Renal cortex interstitium (tissue), 11 donors: ENCODE measurements at regions not wholly inside any gene's neighbourhood (a gene's known extent, or its start where the extent isn't known, plus 50 kb on each side); places are given as distances from the start of the nearest gene placed in this dataset.
A peak's percentile ranks its signal among the peaks of the same experiment; 100 is the strongest.
"Not testable (repeated sequence)": the region's sequence is repeated elsewhere in the genome, so short reads cannot be mapped to it uniquely, and the experiment has no call there.

Source experiments
- DNase-seq, 11 donors: peaks; one replicate each; pipeline ENCODE4 v3.0.0-alpha.2; 2013; ENCODE audit warnings: low read depth in 9 of 11, low spot score in 4 of 11; ENCODE audit errors: extremely low read depth in 1 of 11

DNA sequence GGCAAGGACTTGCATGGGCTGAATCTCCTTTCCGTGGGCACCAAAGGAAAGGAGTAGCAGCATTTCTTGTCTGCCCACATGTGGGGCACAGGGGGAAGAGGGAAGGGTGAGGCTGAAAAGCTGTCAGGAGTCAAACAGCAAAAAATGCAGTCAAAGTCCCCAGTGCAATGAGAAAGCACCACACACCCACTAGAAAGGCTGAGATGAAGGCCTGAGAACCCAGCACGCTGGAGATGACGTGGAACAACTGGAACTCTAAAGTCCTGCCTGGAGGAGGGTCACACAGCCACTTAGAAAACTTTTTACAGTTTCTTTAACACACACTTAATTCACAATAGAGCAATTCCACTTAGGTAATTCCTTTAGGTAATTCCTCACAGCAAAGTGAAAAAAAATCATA lies 94.6 kb upstream of the IGFBPL1 start:
- no peak for DNase-seq

DNA sequence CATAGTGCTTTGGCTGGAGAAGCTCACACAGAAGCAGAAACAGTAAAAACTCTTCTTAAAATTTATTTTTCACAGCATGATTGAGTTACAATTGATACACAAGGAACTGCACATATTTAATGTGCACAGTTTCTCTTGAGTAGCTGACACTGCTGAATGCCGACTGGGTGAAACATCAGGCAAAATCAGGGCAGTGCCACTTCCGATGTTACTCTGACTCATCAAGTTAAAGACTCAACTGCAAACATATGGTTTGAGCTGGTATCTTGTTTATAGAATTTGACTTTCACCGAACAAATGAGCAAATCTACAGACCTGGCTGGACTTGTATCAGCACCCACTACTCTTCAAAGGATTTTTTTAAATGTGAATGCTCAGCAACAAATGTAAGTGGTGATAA lies 92.0 kb upstream of the IGFBPL1 start:
- DNase-seq: not testable (repeated sequence)

DNA sequence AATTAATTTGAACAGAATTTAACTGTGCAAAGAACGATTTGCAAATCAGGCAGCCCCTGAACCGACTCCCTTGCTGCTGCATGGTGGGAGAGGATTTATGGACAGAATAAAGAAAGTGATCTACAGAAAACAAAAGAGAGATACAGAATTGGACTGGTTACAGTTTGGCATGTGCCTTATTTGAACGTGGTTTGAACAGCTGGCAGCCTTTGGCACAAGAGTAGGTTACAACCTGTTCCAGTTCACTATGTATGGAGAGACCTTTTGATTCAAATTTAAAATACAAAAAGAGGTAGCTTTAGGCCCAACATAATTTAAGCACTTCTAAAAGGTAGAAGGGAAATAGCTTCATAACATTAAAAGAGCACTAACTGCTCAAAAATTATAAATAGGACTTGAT lies 90.8 kb upstream of the IGFBPL1 start:
- not testable (repeated sequence) for DNase-seq

DNA sequence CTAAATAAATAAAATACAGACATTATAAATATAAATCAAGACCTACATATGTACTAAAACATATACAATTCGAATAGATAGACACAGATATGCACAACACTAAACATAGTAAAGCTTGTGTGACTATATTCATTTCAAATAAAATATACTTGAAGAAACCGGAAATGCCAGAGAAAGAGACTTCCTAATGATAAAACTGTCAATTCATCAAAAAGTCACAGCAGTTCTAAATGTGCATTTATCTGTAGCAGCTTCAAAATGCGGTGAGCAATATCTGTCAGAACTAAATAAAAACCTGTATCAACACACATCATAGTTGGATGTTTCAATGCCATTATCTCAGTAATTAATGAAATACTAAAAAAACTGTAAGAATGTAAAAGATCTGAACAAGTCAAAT lies 86.1 kb upstream of the IGFBPL1 start:
- DNase-seq: not testable (repeated sequence)

DNA sequence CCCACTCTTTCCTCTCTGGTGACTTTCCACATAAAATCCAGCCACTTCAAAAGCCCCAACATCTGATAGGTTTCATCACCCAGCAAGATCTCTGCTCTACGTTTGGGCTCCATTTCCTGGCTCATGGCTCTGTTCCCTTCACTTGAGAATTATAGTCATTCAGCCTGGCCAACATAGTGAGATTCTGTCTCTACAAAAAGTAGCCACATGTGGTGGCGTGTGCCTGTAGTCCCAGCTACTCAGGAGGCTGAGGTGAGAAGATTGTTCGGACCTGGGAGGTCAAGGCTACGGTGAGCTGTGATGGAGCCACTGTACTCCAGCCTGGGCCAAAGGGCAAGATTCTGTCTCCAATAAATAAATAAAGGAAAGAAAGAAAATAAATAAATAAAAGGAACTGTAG lies 83.3 kb upstream of the IGFBPL1 start:
- DNase-seq: no peak

DNA sequence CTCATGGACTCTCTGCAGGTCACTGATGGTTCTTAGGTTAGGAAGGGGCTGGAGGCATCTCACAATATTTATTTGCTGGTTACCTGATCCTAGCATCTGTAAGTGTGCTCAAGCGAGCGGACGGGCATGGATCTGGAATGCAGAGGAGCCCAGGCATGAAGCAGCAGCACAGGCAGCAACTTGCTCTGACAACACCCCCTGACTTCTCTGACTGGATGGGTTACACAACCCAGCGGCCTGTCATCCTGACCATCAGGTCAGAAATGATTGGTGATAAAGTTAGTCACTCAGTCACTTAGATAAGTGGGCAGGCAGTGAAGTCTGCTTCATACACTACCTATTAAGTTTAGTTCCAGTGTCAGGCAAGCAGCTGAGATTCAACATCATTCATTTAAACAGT lies 75.9 kb upstream of the IGFBPL1 start:
- peak in 5 of 11 donors; percentile 29 to 60 (median 47) for DNase-seq

DNA sequence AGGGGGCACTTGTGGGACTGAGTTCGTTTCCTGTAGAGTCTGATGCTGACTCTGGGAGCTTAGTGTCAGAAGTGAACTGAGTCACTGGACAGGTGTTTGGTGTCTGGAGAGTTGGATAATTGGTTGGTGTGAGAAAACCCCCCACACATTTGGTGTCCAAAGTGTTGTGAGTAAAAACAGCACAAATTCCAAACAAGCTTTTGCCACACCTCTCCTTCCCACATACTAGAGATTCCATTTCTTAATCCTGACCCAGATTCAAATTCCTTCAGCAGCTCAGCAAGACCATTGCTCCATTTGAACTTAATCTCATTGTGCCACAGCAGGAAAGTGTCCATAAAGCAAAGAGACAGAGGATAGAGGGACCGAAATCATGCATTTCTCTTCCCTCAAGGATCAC lies 74.3 kb upstream of the IGFBPL1 start:
- not testable (repeated sequence) for DNase-seq

DNA sequence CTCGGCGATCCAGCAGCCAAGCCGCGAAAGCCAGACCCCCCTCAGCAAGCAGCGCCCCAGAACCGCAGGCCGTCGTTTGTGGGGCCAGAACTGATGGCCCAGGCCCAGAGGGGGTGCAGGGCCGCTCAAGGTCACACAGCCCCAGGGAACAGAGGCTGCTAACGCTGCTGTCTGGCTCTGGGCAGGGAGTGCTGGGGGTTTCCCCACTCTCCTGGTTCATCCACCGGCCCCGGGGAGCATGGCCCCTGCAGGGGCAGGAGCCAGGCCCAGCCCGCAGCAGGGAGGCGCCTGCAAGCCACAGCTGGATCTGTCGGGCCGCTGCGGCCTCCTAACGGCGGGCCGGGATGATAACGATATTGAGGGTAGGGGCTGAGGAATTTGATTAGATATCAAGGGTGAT lies 64.8 kb upstream of the IGFBPL1 start:
- DNase-seq: no peak

DNA sequence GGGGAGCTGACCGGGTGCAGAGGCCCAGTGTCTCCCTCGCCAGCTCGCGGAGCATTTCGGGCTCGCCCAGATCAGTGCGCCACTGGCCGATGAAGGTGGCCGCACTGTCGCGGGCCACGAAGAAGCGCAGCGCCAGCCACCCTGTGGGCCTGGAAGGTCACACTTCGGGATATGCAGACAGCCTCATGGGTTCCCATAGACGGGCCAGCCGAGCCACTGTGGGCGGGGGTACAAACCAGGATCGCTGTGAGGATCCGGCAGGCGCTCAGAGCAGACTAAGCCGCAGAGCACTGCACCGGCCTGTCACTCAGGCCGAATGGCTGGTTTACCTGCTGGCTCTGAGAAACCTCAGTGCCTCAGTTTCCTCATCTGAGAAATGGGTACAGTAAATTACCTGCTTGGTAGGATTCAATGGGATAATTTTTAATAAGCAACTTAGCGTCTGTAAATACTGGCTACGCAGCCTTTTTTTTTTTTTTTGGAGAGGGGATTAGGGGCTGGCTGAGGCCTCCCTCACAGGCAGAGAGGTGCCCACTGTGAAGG lies 64.0 kb upstream of the IGFBPL1 start:
- DNase-seq: no peak

DNA sequence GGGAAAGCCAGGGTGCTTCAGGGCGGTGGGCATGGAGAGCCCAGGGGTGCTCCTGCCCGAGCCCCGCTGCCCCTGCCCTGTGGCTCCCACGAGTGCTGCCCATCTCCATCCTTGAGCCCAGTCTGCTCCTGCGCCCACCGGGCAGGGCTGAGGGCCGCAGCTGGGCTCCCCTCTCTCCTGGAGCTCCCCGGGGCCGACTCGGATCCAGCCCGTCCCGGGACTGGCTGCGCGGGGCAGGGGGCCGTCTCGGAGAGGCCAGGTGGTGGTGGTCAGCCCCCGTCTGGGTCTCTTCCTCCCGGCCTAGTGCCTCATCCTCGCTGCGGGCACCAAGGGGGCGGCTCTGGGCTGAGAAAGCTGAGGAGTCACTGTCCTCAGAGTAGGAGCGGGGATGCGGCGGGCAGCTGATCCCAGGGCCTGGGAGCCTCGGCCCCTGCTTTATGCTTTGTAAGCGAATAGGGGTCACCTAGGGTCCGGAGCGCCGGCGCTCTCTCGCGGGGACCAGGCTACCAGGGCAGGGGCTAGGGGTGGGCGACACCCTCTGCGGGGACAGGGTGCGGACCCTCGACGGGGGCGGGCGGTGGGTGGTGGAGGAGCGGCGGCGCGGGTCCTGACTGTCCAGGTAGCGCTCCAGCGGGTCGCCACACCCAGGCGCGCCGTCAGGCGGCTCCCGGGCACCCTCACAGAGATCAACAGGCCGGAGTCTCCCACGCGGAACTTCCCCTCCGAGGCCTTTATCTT lies 63.3 kb upstream of the IGFBPL1 start:
- DNase-seq: not testable (repeated sequence)

DNA sequence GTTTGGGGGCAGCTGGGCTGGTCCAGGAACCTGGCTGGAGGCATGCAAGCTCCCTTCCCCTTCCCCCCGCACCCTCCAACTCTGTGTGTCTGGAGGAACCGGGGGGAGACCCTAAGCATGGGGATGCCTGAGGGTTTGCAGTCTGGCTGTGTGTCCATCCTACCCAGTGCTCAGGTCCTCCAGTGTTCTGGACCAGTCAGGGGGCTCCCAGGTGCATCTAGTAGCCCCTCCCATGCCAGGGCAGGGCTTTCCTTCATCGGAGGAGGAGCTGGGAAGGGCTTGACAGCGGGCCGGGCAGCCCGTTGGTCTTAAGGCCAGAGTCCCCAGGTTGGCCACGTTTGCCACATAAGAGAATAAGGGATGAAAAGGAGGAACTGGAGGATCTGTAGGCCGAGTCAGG lies 62.6 kb upstream of the IGFBPL1 start:
- DNase-seq: no peak

DNA sequence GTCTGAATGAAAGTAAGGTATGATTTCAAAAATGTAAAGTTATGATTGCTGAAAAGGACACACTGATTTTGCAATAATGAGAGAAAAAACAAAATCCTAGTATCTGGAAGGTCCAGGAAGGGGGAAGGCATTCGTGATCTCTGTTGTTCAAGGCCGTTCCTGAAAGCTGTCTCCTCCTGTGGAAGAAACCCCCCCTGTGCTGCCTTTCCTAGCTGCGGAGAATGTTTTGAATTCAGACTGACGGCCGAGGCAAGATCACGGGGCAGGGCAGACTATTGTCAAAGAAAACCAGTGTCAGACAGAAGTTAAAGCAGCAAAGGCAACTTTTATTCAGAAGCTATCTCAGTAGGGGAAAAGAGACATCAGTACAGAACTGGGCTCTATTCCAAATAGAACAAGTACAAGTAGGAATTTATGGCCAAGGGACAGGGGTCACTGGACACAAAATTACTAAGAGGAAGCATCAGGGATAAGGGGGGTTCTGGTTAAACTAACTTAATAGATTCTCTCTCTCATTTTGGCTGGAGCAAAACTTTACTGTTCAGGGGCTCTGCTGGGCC lies 61.9 kb upstream of the IGFBPL1 start:
- DNase-seq: peak in 1 of 11 donors; percentile 21

DNA sequence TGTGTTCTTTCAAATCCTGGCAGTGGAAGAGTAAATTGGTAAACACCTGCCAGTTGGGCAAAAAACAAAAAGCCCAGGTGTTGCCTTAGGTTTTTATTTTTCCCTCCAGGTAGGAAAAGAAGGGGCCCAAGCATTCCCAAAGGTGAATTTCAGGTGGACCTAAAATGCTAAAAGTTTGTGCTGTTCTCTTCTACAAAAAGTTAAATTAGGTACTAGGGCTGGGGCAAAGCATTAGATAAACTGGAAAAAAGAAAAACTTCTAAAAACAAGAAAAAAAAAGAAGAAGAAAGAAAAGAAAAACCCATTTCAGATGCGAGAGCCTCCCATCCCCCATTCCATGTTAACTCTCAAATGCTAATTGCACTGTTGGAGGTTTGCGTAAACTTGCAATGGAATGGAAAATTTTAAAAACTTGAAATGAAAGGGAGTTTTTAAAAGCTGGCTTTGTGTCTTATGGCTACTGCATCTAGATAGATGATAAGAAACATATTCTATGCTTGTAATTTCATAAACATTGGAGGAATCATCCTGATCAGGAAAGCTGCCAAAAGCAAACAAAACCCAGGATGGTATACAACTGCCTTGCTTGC lies 59.9 kb upstream of the IGFBPL1 start:
- DNase-seq: not testable (repeated sequence)

DNA sequence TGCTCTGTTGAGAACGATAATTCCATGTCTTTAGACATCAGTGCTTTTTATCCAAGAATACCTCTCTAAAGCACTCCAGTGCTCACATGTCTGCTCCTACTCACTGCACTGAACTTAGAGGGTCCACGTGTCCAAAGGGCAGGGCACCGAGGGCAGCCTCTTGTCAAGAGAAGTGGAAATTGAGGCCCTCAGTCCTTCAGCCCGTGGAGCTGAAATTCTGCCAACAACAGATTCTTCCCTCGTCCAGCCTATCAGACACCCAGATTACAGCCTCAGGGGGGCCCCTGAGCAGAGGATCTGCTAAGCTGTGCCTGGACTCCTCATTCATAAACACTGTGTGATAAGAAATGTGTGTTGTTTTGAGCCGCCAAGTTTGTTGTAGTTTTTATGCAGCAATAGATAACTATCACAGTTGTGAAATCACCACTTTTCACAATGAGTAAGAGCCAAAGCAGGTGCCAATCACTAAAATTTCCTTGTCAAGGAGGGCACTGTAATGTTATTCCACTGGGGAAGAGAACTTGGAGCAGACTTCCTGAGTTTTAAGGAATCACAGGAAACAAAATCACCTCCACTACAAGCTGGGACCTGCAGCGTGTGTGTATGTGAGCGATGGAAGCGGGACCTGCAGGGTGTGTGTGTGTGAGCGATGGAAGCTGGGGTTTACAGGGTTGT lies 58.8 kb upstream of the IGFBPL1 start:
- DNase-seq: no peak

DNA sequence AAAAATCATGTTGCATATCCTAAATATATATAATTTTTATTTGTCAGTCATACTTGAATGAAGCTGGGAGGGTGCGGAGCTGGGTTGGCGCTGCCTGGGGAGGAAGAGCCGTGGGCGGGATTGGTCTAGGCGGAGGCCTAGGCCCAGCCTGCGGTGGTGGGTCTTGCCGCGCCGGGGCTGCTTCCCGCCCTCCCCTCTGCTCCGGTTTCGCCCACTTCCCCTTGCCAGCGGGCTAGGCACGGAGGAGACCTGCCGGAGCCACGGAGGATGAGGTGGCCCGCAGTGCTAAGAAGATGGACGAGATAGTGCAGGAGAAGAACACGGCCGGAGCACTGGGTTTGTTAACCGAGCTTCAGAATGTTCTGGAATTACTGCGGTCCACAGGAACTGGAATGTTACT lies 54.0 kb upstream of the IGFBPL1 start:
- no peak for DNase-seq

DNA sequence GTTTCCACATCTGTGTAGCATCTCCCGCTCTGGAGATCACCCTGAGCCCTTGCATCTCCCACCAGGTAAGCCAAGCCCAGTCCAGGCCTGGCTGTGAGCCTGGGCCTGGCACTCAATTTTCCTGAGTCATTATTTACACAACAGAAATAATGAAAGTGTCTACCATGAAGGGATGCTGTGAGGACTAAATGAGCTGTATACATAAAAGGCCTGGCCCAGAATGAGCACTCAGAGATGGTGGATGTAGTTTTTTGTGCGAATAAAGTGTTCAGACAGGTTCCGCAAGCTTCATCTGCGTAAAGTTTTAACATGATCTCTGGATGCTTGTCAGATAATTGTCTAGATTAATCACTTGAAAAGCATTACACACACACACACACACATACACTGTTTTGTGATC lies 50.2 kb upstream of the IGFBPL1 start:
- not testable (repeated sequence) for DNase-seq
